ENCODE measurements at regions not wholly inside any gene's neighbourhood (a gene's known extent, or its start where the extent isn't known, plus 50 kb on each side); places are given as distances from the start of the nearest gene placed in this dataset.
A peak's percentile ranks its signal among the peaks of the same experiment; 100 is the strongest.

- Histone ChIP-seq H3K27ac (ENCODE audit: low read depth, low read length) (no peak overlapping the region), H3K9me2 (ENCODE audit: insufficient read depth) (no peaks in the 10 kb centered on the region), H3K79me2 (ENCODE audit: insufficient read depth, low read length) (no peaks in the 10 kb centered on the region), H4K20me1 (ENCODE audit: insufficient read depth) (no peaks in the 10 kb centered on the region), H3K4me2 (ENCODE audit: low read length) (no peak overlapping the region), H3K4me1 (ENCODE audit: control insufficient read depth in 1 of 2, insufficient read depth in 2 of 2, low read length in 2 of 2) (no peaks in the 10 kb centered on the region), H2AFZ (ENCODE audit: low read depth, low read length, poor library complexity, severe bottlenecking) (peak overlapping the region; percentile 8), H3K4me3 (replicated peaks in 1 of 2; ENCODE audit: low read depth in 1 of 2, low read length in 2 of 2) (no peak overlapping the region), H3K27me3 (ENCODE audit: insufficient read depth, low read length) (no peaks in the 10 kb centered on the region), H3K36me3 (ENCODE audit: control insufficient read depth in 1 of 2, insufficient read depth in 2 of 2, low read length in 2 of 2) (no peaks in the 10 kb centered on the region), H3K9me3 (ENCODE audit: control insufficient read depth in 1 of 2, insufficient read depth in 1 of 2, low read depth in 1 of 2, low read length in 2 of 2) (no peaks in the 10 kb centered on the region), H3K9ac (ENCODE audit: low read length) (no peak overlapping the region)
- intact Hi-C loops (cut with micrococcal nuclease): no loop called here
- DNase-seq (ENCODE audit: low read depth, low spot score): no peak
- BruUV-seq (replicated peaks): no TSS peak
- ATAC-seq: peak; percentile 52
- TF ChIP-seq SP1 (IDR thresholded peaks at IDR 0.05; ENCODE audit: low read depth) (no peak), CTCF (IDR thresholded peaks at IDR 0.05 in 2 of 3, conservative IDR thresholded peaks at IDR 0.05 in 1 of 3; ENCODE audit: borderline replicate concordance in 1 of 3, insufficient read depth in 1 of 3, low read depth in 2 of 3, low read length in 2 of 3) (peak in 2 of 3 experiments; percentile 28 to 30; a peak in 3 of 6 replicates), RAD21 (IDR thresholded peaks at IDR 0.05; ENCODE audit: low read depth) (peak; percentile 56)
- ChIA-PET POLR2A (no interaction called here), CTCF (no interaction called here), RAD21 (ENCODE audit: low non-redundant PET in 1 of 2, low total read pairs in 2 of 2, uncharacterized antibody in 2 of 2, unreplicated experiment in 2 of 2) (no interaction called here)
Observed at GRCh38 chr4:32117693-32118092, 1397.5 kb downstream of the PCDH7 start.

- H3K9me3 ChIP-seq (ENCODE audit: control insufficient read depth in 1 of 2, insufficient read depth in 1 of 2, low read depth in 1 of 2, low read length in 2 of 2): no peaks in the 10 kb centered on the region
- H3K27ac ChIP-seq (ENCODE audit: low read depth, low read length): no peak overlapping the region
- H3K9ac ChIP-seq (ENCODE audit: low read length): no peak overlapping the region
- H3K27me3 ChIP-seq (ENCODE audit: insufficient read depth, low read length): no peaks in the 10 kb centered on the region
- ChIA-PET POLR2A (no interaction called here), CTCF (no interaction called here), RAD21 (ENCODE audit: low non-redundant PET in 1 of 2, low total read pairs in 2 of 2, uncharacterized antibody in 2 of 2, unreplicated experiment in 2 of 2) (no interaction called here)
- no peaks in the 10 kb centered on the region for H3K4me1 ChIP-seq (ENCODE audit: control insufficient read depth in 1 of 2, insufficient read depth in 2 of 2, low read length in 2 of 2)
- no peaks in the 10 kb centered on the region for H4K20me1 ChIP-seq (ENCODE audit: insufficient read depth)
- DNase-seq (ENCODE audit: low read depth, low spot score) (no peak), ATAC-seq (no peak)
- H3K36me3 ChIP-seq (ENCODE audit: control insufficient read depth in 1 of 2, insufficient read depth in 2 of 2, low read length in 2 of 2): no peaks in the 10 kb centered on the region
- no peak overlapping the region for H2AFZ ChIP-seq (ENCODE audit: low read depth, low read length, poor library complexity, severe bottlenecking)
- H3K9me2 ChIP-seq (ENCODE audit: insufficient read depth): no peaks in the 10 kb centered on the region
- no TSS peak for BruUV-seq (replicated peaks)
- intact Hi-C loops (cut with micrococcal nuclease): no loop called here
- H3K79me2 ChIP-seq (ENCODE audit: insufficient read depth, low read length): no peaks in the 10 kb centered on the region
- no peak overlapping the region for H3K4me2 ChIP-seq (ENCODE audit: low read length)
- H3K4me3 ChIP-seq (replicated peaks in 1 of 2; ENCODE audit: low read depth in 1 of 2, low read length in 2 of 2): no peak overlapping the region
- TF ChIP-seq MAX (IDR thresholded peaks at IDR 0.05): no peak
- no peak for TF ChIP-seq TCF7L2 (IDR thresholded peaks at IDR 0.05; ENCODE audit: borderline replicate concordance, extremely low read depth, insufficient read depth, insufficient read length)
- no peak for TF ChIP-seq YY1 (IDR thresholded peaks at IDR 0.05; ENCODE audit: extremely low read depth, insufficient replicate concordance, low read depth, low read length)
- TF ChIP-seq SRF (IDR thresholded peaks at IDR 0.05; ENCODE audit: low read depth): no peak
- no peak for TF ChIP-seq FOSL1 (IDR thresholded peaks at IDR 0.05; ENCODE audit: low read depth)
- no peak for TF ChIP-seq ZBTB33 (IDR thresholded peaks at IDR 0.05; ENCODE audit: extremely low read depth, insufficient replicate concordance, low read length)
- no peak for TF ChIP-seq CEBPB (IDR thresholded peaks at IDR 0.05; ENCODE audit: low read depth)
- no peak for TF ChIP-seq REST (IDR thresholded peaks at IDR 0.05; ENCODE audit: low read depth)
- TF ChIP-seq RAD21 (IDR thresholded peaks at IDR 0.05; ENCODE audit: low read depth): no peak
- no peak for TF ChIP-seq ELF1 (IDR thresholded peaks at IDR 0.05; ENCODE audit: borderline replicate concordance, low read depth)
- no peak for TF ChIP-seq POLR2AphosphoS5 (IDR thresholded peaks at IDR 0.05; ENCODE audit: low read depth, low read length)
Observed at GRCh38 chr4:32119907-32120306, 1399.7 kb downstream of the PCDH7 start.

Measured in HCT116 (cell line).